CD14-positive monocyte (primary cell): ENCODE measurements at regions not wholly inside any gene's neighbourhood (a gene's known extent, or its start where the extent isn't known, plus 50 kb on each side); places are given as distances from the start of the nearest gene placed in this dataset.
"Not testable (repeated sequence)": the region's sequence is repeated elsewhere in the genome, so short reads cannot be mapped to it uniquely, and the experiment has no call there.

Experiments
- DNase-seq, 3 donors: peaks; one replicate each; pipeline ENCODE4 v3.0.0-alpha.2; 2011 to 2022
- H2AFZ ChIP-seq: 2 replicates; pipeline ENCODE4 v1.6.0; 2012; ENCODE audit warnings: mild to moderate bottlenecking, low read depth, low read length, inconsistent platforms; ENCODE audit not compliant: insufficient read depth, poor library complexity, severe bottlenecking
- H3K27ac ChIP-seq, 2 donors: 1 replicate in 1 of 2; 2 replicates in 1 of 2; pipeline ENCODE4 v1.5.1; 2012 to 2013; ENCODE audit warnings: low read length in 2 of 2, control low read depth in 1 of 2, inconsistent platforms in 1 of 2, low read depth in 1 of 2, mild to moderate bottlenecking in 1 of 2
- H3K27me3 ChIP-seq, 2 donors: one replicate each; pipeline versions ENCODE4 v1.6.0 to v1.6.1; 2011 to 2013; ENCODE audit warnings: low read length in 2 of 2; ENCODE audit not compliant: control insufficient read depth in 2 of 2, insufficient read depth in 2 of 2
- H3K36me3 ChIP-seq, 2 donors: replicated peaks in 1 of 2; 1 replicate in 1 of 2; 2 replicates in 1 of 2; pipeline versions ENCODE4 v1.5.1 to v1.6.1; 2012 to 2013; ENCODE audit warnings: low read length in 2 of 2, control low read depth in 1 of 2, inconsistent platforms in 1 of 2, mild to moderate bottlenecking in 1 of 2; ENCODE audit not compliant: insufficient read depth in 2 of 2, control insufficient read depth in 1 of 2
- H3K4me1 ChIP-seq, 2 donors: 1 replicate in 1 of 2; 2 replicates in 1 of 2; pipeline versions ENCODE4 v1.5.1 to v1.6.1; 2012 to 2013; ENCODE audit warnings: low read length in 2 of 2, control low read depth in 1 of 2, inconsistent platforms in 1 of 2, mild to moderate bottlenecking in 1 of 2, moderate library complexity in 1 of 2; ENCODE audit not compliant: insufficient read depth in 2 of 2, control insufficient read depth in 1 of 2
- H3K4me2 ChIP-seq: replicated peaks from 2 replicates; pipeline ENCODE3; 2012; ENCODE audit warnings: low read length, moderate library complexity, mild to moderate bottlenecking; ENCODE audit not compliant: poor library complexity, severe bottlenecking; ENCODE audit errors: extremely low read depth
- H3K4me3 ChIP-seq, 3 experiments: fragments of 200-600 bp in 1 of 3; sonication (generic) in 1 of 3; replicated peaks in 1 of 3; 1 replicate in 2 of 3; 2 replicates in 1 of 3; pipeline ENCODE4 v1.5.1; 2011 to 2013; ENCODE audit warnings: low read length in 3 of 3, mild to moderate bottlenecking in 3 of 3, control low read depth in 2 of 3, low read depth in 2 of 3, inconsistent platforms in 1 of 3, moderate library complexity in 1 of 3
- H3K79me2 ChIP-seq: 2 replicates; pipeline ENCODE4 v1.6.0; 2012; ENCODE audit warnings: mild to moderate bottlenecking, control low read depth, inconsistent platforms, low read length, moderate library complexity; ENCODE audit not compliant: insufficient read depth
- H3K9ac ChIP-seq: 2 replicates; pipeline ENCODE4 v1.6.0; 2017; ENCODE audit warnings: low read length, mild to moderate bottlenecking; ENCODE audit not compliant: insufficient read depth, poor library complexity, severe bottlenecking
- H3K9me3 ChIP-seq, 2 donors: replicated peaks in 1 of 2; 1 replicate in 1 of 2; 2 replicates in 1 of 2; pipeline versions ENCODE4 v1.5.1 to v1.6.1; 2012 to 2013; ENCODE audit warnings: low read length in 2 of 2, control low read depth in 1 of 2; ENCODE audit not compliant: control insufficient read depth in 1 of 2, insufficient read depth in 1 of 2
- H4K20me1 ChIP-seq: 2 replicates; pipeline ENCODE4 v1.6.0; 2012; ENCODE audit warnings: mild to moderate bottlenecking, low read length, control low read depth, moderate library complexity; ENCODE audit not compliant: insufficient read depth
- H3K27ac Mint-ChIP-seq, 7 donors: one replicate each; pipeline ENCODE4 v1.8.0; 2020; ENCODE audit warnings: mild to moderate bottlenecking in 7 of 7, mixed read lengths in 7 of 7, moderate library complexity in 6 of 7, inconsistent platforms in 2 of 7
- H3K27me3 Mint-ChIP-seq, 3 donors: one replicate each; pipeline ENCODE4 v1.8.0; 2021 to 2022; ENCODE audit warnings: low read depth in 3 of 3, mild to moderate bottlenecking in 3 of 3, mixed read lengths in 3 of 3, moderate library complexity in 3 of 3, inconsistent platforms in 1 of 3
- H3K36me3 Mint-ChIP-seq, 2 donors: one replicate each; pipeline ENCODE4 v1.8.0; 2020; ENCODE audit warnings: mixed read lengths in 2 of 2, inconsistent platforms in 1 of 2, mild to moderate bottlenecking in 1 of 2
- H3K4me1 Mint-ChIP-seq: one replicate; pipeline ENCODE4 v1.8.0; 2020; ENCODE audit warnings: mild to moderate bottlenecking, mixed read lengths
- H3K4me3 Mint-ChIP-seq, 2 donors: one replicate each; pipeline ENCODE4 v1.8.0; 2020; ENCODE audit warnings: mild to moderate bottlenecking in 2 of 2, mixed read lengths in 2 of 2, moderate library complexity in 1 of 2
- H3K9me3 Mint-ChIP-seq, 7 donors: one replicate each; pipeline ENCODE4 v1.8.0; 2020 to 2022; ENCODE audit warnings: mixed read lengths in 7 of 7, mild to moderate bottlenecking in 6 of 7, moderate library complexity in 6 of 7, inconsistent platforms in 2 of 7
- WGBS: methylation state at CpG from one replicate; pipeline ENCODE4 v1.1.5; 2013; ENCODE audit warnings: missing lambda C conversion rate; ENCODE audit not compliant: insufficient coverage; 5-methylcytosine and 5-hydroxymethylcytosine counted together
- intact Hi-C, 2 donors: fragments of 100-400 bp; cut with micrococcal nuclease; formaldehyde crosslinking; loops; one replicate each; pipeline versions ENCODE4 v1.15.0 to v1.15.1; 2023
- TF ChIP-seq, protein P1 (sequence below): fragments of 200-600 bp; IDR thresholded peaks from one replicate; pipeline ENCODE4 v1.8.0; 2022; ENCODE audit warnings: antibody characterized with exemption, mild to moderate bottlenecking

DNA sequence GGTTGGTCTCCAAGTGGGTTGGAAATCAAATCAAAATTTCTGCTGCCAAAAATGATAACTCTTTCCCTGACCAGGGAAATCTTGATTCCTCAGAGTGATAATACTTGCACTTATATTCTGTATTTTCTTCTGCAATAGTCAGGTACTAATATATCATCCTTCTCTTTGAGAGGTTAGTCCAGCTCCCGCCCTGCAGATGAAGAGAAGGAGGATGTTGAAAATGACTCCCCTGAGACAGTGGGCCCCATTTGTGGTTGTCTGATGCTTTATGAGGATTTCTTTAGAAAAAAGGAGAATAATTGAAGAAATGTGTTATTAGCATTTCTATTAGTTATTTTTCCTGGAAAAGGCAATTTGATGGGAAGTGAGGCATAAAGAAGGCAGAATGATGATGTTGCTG, 213.0 kb downstream of the SEC23IP start:
- Mint-ChIP-seq H3K27me3 (peaks cover 0 to 4% (median 1%) of the 10 kb centered on the region in 3 donors), H3K4me1 (no peaks in the 10 kb centered on the region), H3K36me3 (no peaks in the 10 kb centered on the region), H3K27ac (no peak overlapping the region), H3K9me3 (peaks cover 0 to 5% (median 2%) of the 10 kb centered on the region in 7 donors), H3K4me3 (no peak overlapping the region)
- no peak overlapping the region for H2AFZ ChIP-seq
- WGBS = 100% methylated on average over 1 of the region's 1 CpG
- TF ChIP-seq, protein P1, sequence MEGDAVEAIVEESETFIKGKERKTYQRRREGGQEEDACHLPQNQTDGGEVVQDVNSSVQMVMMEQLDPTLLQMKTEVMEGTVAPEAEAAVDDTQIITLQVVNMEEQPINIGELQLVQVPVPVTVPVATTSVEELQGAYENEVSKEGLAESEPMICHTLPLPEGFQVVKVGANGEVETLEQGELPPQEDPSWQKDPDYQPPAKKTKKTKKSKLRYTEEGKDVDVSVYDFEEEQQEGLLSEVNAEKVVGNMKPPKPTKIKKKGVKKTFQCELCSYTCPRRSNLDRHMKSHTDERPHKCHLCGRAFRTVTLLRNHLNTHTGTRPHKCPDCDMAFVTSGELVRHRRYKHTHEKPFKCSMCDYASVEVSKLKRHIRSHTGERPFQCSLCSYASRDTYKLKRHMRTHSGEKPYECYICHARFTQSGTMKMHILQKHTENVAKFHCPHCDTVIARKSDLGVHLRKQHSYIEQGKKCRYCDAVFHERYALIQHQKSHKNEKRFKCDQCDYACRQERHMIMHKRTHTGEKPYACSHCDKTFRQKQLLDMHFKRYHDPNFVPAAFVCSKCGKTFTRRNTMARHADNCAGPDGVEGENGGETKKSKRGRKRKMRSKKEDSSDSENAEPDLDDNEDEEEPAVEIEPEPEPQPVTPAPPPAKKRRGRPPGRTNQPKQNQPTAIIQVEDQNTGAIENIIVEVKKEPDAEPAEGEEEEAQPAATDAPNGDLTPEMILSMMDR = no peak
- no peak for DNase-seq
- H3K4me3 ChIP-seq = no peak overlapping the region
- intact Hi-C loops = no loop called here
- no peak overlapping the region for H3K27ac ChIP-seq
- H3K27me3 ChIP-seq = no peaks in the 10 kb centered on the region
- no peak overlapping the region for H3K4me2 ChIP-seq
- no peaks in the 10 kb centered on the region for H3K4me1 ChIP-seq
- H4K20me1 ChIP-seq = no peaks in the 10 kb centered on the region
- H3K9ac ChIP-seq = no peak overlapping the region
- no peaks in the 10 kb centered on the region for H3K36me3 ChIP-seq
- no peaks in the 10 kb centered on the region for H3K79me2 ChIP-seq
- H3K9me3 ChIP-seq = no peaks in the 10 kb centered on the region

DNA sequence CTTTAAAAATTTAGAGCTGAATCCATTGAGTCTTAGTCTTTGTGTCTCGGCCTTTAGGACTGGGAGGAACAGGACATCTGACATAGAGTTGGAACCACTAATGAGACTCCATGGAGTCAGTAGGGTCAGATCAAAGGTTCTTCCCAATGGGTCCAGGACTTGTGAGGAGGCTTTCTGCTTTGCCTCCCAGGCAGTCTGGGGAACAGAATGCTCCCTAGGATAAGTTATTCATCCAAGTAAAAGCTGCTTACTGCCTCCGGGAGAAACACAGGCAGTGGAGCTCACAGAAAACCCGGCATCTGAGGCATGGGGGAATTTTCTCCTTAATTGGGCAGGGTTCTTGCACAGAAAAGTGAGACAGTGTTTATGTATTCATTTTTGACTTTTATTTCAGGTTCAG, 216.4 kb downstream of the SEC23IP start:
- Mint-ChIP-seq H3K27ac (no peak overlapping the region), H3K27me3 (peaks cover 0 to 2% (median 0%) of the 10 kb centered on the region in 3 donors), H3K4me3 (no peak overlapping the region), H3K9me3 (peaks cover 0 to 7% (median 2%) of the 10 kb centered on the region in 7 donors), H3K36me3 (no peaks in the 10 kb centered on the region), H3K4me1 (no peaks in the 10 kb centered on the region)
- TF ChIP-seq, protein P1 = no peak
- Histone ChIP-seq H4K20me1 (no peaks in the 10 kb centered on the region), H2AFZ (no peak overlapping the region), H3K27me3 (no peaks in the 10 kb centered on the region), H3K4me3 (no peak overlapping the region), H3K4me1 (no peaks in the 10 kb centered on the region), H3K9ac (no peak overlapping the region), H3K79me2 (no peaks in the 10 kb centered on the region), H3K4me2 (no peak overlapping the region), H3K9me3 (no peaks in the 10 kb centered on the region), H3K27ac (no peak overlapping the region), H3K36me3 (no peaks in the 10 kb centered on the region)
- WGBS = 92% methylated on average over 2 of the region's 3 CpGs
- intact Hi-C loops = no loop called here
- no peak for DNase-seq

DNA sequence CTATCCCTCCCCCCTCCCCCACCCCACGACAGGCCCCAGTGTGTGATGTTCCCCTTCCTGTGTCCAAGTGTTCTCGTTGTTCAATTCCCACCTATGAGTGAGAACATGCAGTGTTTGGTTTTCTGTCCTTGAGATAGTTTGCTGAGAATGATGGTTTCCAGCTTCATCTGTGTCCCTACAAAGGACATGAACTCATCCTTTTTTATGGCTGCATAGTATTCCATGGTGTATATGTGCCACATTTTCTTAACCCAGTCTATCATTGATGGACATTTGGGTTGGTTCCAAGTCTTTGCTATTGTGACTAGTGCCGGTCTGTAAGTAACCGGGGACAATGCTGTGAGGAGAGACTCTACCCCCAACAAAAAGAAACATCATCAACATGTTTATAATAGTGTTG, 217.2 kb downstream of the SEC23IP start:
- no CpG with 5 or more reads among the region's 4 CpGs for WGBS
- H3K9me3 ChIP-seq, H3K9ac ChIP-seq, H3K4me3 Mint-ChIP-seq, intact Hi-C loops, H3K27ac Mint-ChIP-seq, DNase-seq, H3K36me3 Mint-ChIP-seq, H3K4me3 ChIP-seq, H3K9me3 Mint-ChIP-seq, H3K36me3 ChIP-seq, H4K20me1 ChIP-seq, H3K27me3 ChIP-seq, H3K4me2 ChIP-seq, H3K27ac ChIP-seq, H3K4me1 ChIP-seq, H3K27me3 Mint-ChIP-seq, H3K4me1 Mint-ChIP-seq, H2AFZ ChIP-seq, H3K79me2 ChIP-seq: not testable (repeated sequence)
